OCI-LY7 (cell line): ENCODE measurements at regions not wholly inside any gene's neighbourhood (a gene's known extent, or its start where the extent isn't known, plus 50 kb on each side); places are given as distances from the start of the nearest gene placed in this dataset.
"Not testable (repeated sequence)": the region's sequence is repeated elsewhere in the genome, so short reads cannot be mapped to it uniquely, and the experiment has no call there.

Experiments used
- BruUV-seq: library from RNA; stranded (reverse); fragments of 400-500 nt; replicated peaks from 2 replicates; lab custom pipeline; 2021; lab: Mats Ljungman, UMichigan
- CTCF ChIA-PET: fragments of 300-600 bp; sonication (Branson Sonifier 250); formaldehyde crosslinking; loops from one replicate; lab custom pipeline; 2022; ENCODE audit warnings: antibody characterized with exemption; ENCODE audit not compliant: unreplicated experiment; lab: Charles Lee
- POLR2A ChIA-PET: fragments of 300-600 bp; sonication (Branson Sonifier 250); formaldehyde crosslinking; loops from one replicate; lab custom pipeline; 2022; ENCODE audit warnings: antibody characterized with exemption; lab: Charles Lee
- DNase-seq: peaks from one replicate; pipeline ENCODE4 v3.0.0-alpha.2; 2015; ENCODE audit warnings: low spot score
- H2AFZ ChIP-seq: fragments of 200-600 bp; sonication (generic), shearing (Covaris generic); 2 replicates; pipeline ENCODE4 v1.6.1; 2014; ENCODE audit warnings: mild to moderate bottlenecking, antibody characterized with exemption, low read length, moderate library complexity
- H3K27ac ChIP-seq: fragments of 200-600 bp; sonication (generic); 2 replicates; pipeline ENCODE4 v1.5.1; 2014; ENCODE audit warnings: mixed run types, low read depth, mild to moderate bottlenecking, moderate library complexity, low read length, inconsistent platforms; ENCODE audit not compliant: poor library complexity, severe bottlenecking
- H3K36me3 ChIP-seq: fragments of 200-600 bp; sonication (generic); 2 replicates; pipeline ENCODE4 v1.6.1; 2014; ENCODE audit warnings: mild to moderate bottlenecking, antibody characterized with exemption, low read length, moderate library complexity, mixed read lengths; ENCODE audit not compliant: insufficient read depth
- H3K4me1 ChIP-seq: fragments of 200-600 bp; sonication (generic); 2 replicates; pipeline ENCODE4 v1.5.1; 2014; ENCODE audit warnings: mild to moderate bottlenecking, low read length; ENCODE audit not compliant: insufficient read depth, poor library complexity, severe bottlenecking
- H3K4me2 ChIP-seq: fragments of 200-600 bp; sonication (generic); 2 replicates; pipeline ENCODE4 v1.6.1; 2014; ENCODE audit warnings: mild to moderate bottlenecking, low read length
- H3K4me3 ChIP-seq: fragments of 200-600 bp; sonication (generic); 2 replicates; pipeline ENCODE4 v1.5.1; 2014; ENCODE audit warnings: mild to moderate bottlenecking, low read depth, low read length; ENCODE audit not compliant: poor library complexity, severe bottlenecking
- H3K79me2 ChIP-seq: fragments of 200-600 bp; sonication (generic); 2 replicates; pipeline ENCODE4 v1.6.1; 2016; ENCODE audit warnings: low read depth, mild to moderate bottlenecking, low read length, moderate library complexity, mixed read lengths; ENCODE audit not compliant: insufficient read depth
- H3K9me2 ChIP-seq: fragments of 200-600 bp; sonication (generic); 2 replicates; pipeline ENCODE4 v1.6.1; 2016; ENCODE audit warnings: mild to moderate bottlenecking, low read length, mixed read lengths; ENCODE audit not compliant: insufficient read depth
- H3K9me3 ChIP-seq: fragments of 200-600 bp; sonication (generic); 2 replicates; pipeline ENCODE4 v1.6.1; 2014; ENCODE audit warnings: mild to moderate bottlenecking, mixed run types, low read length, mixed read lengths
- H4K20me1 ChIP-seq: fragments of 200-600 bp; sonication (generic); 2 replicates; pipeline ENCODE4 v1.6.1; 2014; ENCODE audit warnings: mild to moderate bottlenecking, antibody characterized with exemption, low read length, moderate library complexity, mixed read lengths; ENCODE audit not compliant: insufficient read depth
- CTCF ChIP-seq: fragments of 200-600 bp; sonication (generic); conservative IDR thresholded peaks from 2 replicates; pipeline ENCODE4 v1.5.1; 2014; ENCODE audit warnings: mild to moderate bottlenecking, antibody characterized with exemption, low read length, moderate library complexity, mixed read lengths
- EZH2phosphoT487 ChIP-seq: fragments of 200-600 bp; sonication (generic); IDR thresholded peaks from 2 replicates; pipeline ENCODE4 v1.6.1; 2018; ENCODE audit warnings: low read depth, borderline replicate concordance, mild to moderate bottlenecking, mixed run types, antibody characterized with exemption, low read length, moderate library complexity, mixed read lengths
- intact Hi-C: fragments of 100-400 bp; cut with micrococcal nuclease; formaldehyde crosslinking; loops from one replicate; pipeline ENCODE4 v1.10.0; 2022; ENCODE audit not compliant: unreplicated experiment

DNA sequence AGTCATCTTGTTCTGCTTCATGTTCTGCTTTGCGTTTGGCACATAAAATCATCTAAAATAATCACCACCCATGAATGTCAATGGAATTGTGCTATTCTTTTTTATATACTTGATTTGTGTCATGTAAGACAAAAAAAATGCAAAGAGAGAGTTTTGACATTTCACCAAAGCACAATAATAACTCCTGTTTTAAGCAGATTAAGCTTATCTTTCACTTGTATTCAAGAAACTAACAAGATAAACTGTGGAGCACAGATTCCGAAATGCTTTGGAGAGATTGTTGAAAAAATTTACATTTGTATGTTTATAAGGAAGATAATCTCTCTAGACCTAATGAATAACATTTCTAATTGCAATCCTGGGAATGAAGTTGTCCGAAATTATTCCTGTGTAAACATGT lies 225.1 kb upstream of the ANXA10 start:
- H3K27ac ChIP-seq = no peak overlapping the region
- no peak overlapping the region for H3K4me3 ChIP-seq
- no TSS peak for BruUV-seq
- H3K36me3 ChIP-seq = no peaks in the 10 kb centered on the region
- no peaks in the 10 kb centered on the region for H4K20me1 ChIP-seq
- no peak for DNase-seq
- intact Hi-C loops = no loop called here
- H3K9me2 ChIP-seq = no peaks in the 10 kb centered on the region
- CTCF ChIA-PET = no interaction called here
- POLR2A ChIA-PET = interaction anchor here (0.6 kb wide), 1 partner anchor 765 kb away, joined by 4 read pairs; no protein-coding TSS in a partner anchor
- H3K4me2 ChIP-seq = no peak overlapping the region
- H3K79me2 ChIP-seq = no peaks in the 10 kb centered on the region
- H2AFZ ChIP-seq = no peak overlapping the region
- no peaks in the 10 kb centered on the region for H3K9me3 ChIP-seq
- TF ChIP-seq EZH2phosphoT487 = no peak
- TF ChIP-seq CTCF = no peak
- no peaks in the 10 kb centered on the region for H3K4me1 ChIP-seq

DNA sequence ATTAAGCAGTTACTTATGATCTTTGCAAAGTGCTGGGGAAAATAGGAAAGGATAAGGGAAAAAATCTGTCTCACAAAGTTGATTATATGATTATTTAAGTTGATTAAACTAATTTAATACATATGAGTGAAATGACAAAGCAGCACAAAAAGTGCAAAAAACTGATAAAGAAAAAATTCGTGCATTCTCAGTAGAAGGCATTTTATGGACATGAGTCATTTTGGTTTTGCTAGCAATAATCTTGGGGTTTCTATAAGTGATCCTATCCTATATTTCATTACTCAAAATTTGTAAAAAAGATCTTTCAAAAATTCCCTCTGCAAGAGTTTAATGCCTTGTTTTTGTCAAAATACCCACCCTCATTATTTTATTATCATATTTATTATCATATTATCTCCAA lies 224.2 kb upstream of the ANXA10 start:
- Histone ChIP-seq H3K4me3 (no peak overlapping the region), H3K4me2 (no peak overlapping the region), H3K9me2 (no peaks in the 10 kb centered on the region), H2AFZ (no peak overlapping the region), H3K9me3 (no peaks in the 10 kb centered on the region), H3K27ac (no peak overlapping the region), H3K36me3 (no peaks in the 10 kb centered on the region), H3K79me2 (no peaks in the 10 kb centered on the region), H3K4me1 (no peaks in the 10 kb centered on the region), H4K20me1 (no peaks in the 10 kb centered on the region)
- ChIA-PET CTCF (no interaction called here), POLR2A (no interaction called here)
- intact Hi-C loops = no loop called here
- no peak for TF ChIP-seq EZH2phosphoT487
- TF ChIP-seq CTCF = no peak
- DNase-seq = no peak
- no TSS peak for BruUV-seq

- CTCF ChIA-PET = no interaction called here
- TF ChIP-seq CTCF = no peak
- no peak for TF ChIP-seq EZH2phosphoT487
- Histone ChIP-seq H3K4me1 (no peaks in the 10 kb centered on the region), H3K79me2 (no peaks in the 10 kb centered on the region), H4K20me1 (no peaks in the 10 kb centered on the region), H3K4me2 (no peak overlapping the region), H2AFZ (no peak overlapping the region), H3K9me2 (no peaks in the 10 kb centered on the region), H3K27ac (no peak overlapping the region), H3K4me3 (no peak overlapping the region), H3K9me3 (no peaks in the 10 kb centered on the region), H3K36me3 (no peaks in the 10 kb centered on the region)
- no TSS peak for BruUV-seq
- intact Hi-C loops = no loop called here
- POLR2A ChIA-PET = no interaction called here
- DNase-seq = no peak
Observed at GRCh38 chr4:167873496-167873895, 218.8 kb upstream of the ANXA10 start.

- H3K9me2 ChIP-seq, DNase-seq, H3K79me2 ChIP-seq, CTCF ChIA-PET, POLR2A ChIA-PET, H3K36me3 ChIP-seq, BruUV-seq, H3K27ac ChIP-seq, H3K4me2 ChIP-seq, H2AFZ ChIP-seq, H3K9me3 ChIP-seq, intact Hi-C loops, H4K20me1 ChIP-seq, H3K4me3 ChIP-seq, H3K4me1 ChIP-seq: not testable (repeated sequence)
Observed at GRCh38 chr4:167876091-167876490, 216.2 kb upstream of the ANXA10 start.

- intact Hi-C loops, BruUV-seq, H3K79me2 ChIP-seq, H3K4me3 ChIP-seq, H3K4me2 ChIP-seq, H3K36me3 ChIP-seq, H4K20me1 ChIP-seq, H2AFZ ChIP-seq, H3K9me3 ChIP-seq, DNase-seq, CTCF ChIA-PET, H3K9me2 ChIP-seq, H3K27ac ChIP-seq, POLR2A ChIA-PET, H3K4me1 ChIP-seq: not testable (repeated sequence)
Observed at GRCh38 chr4:167877826-167878225, 214.5 kb upstream of the ANXA10 start.
